Stimulated activated CD4-positive, alpha-beta T cell treated with anti-CD3 and anti-CD28 coated beads, Interleukin-15, amount 100 ng/mL, for 1 hour (primary cell): ENCODE measurements at regions not wholly inside any gene's neighbourhood (a gene's known extent, or its start where the extent isn't known, plus 50 kb on each side); places are given as distances from the start of the nearest gene placed in this dataset.
"Not testable (repeated sequence)": the region's sequence is repeated elsewhere in the genome, so short reads cannot be mapped to it uniquely, and the experiment has no call there.

Source experiments
- DNase-seq, 2 donors: peaks; one replicate each; pipeline ENCODE4 v3.0.0-alpha.2; 2020; ENCODE audit warnings: low read depth in 1 of 2, low spot score in 1 of 2

DNA sequence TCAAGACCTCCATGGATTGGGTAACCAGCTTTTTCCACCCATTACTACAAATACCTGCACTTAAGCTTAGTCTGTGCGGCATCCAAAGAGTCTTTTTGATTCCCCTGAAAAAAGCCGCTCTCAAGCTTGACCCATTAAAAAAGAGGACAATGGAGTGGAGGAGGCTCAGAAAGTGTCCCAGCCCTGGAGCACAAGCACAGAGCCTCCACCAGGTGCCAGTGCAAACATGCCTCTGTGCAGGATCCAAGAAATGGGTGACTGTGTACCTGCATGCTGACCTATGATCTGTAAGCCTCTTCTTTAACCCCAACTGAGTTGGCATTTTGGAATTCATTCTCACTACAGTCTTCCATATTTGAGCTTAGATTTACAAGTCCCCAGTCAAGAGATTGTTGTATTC, 168.3 kb upstream of the TLE4 start:
- DNase-seq, result no peak

DNA sequence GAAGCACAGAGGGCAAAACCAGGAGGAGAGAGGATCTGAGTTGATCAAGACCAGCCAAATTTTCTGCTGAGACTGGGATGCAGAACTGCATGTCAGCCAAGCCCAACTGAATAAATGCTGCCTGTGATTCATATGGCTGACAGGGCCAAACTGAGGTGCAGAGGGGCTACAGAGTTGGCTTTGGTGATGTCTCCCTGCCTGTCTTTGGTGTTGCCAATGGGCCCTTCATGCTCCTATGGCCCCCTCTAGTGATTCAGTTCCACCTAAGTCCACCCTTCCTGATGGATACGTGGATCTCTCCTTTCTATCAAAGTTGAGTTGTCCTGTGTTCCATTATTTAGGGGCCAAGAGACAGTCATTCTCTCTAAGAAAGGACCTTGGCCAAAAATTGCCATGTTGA, 163.6 kb upstream of the TLE4 start:
- no peak for DNase-seq

DNA sequence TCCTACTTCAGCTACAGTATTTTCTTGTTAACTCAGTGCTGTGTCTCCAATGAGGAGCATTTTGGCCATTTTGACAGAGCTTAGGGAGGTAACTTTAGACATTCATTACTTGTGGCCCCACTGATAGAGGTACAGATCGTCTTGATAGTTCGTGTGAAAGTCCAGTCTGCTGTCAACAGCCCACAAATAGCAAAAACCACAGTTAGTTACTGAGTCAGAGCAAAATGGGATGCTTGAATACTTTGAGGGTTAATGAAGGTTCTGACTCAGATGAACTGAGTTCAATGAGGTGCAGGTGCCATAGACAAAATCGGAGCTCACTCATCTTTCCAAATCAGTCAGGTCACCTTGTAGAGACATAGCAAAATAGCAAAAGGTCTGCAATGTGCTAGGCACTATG, 163.1 kb upstream of the TLE4 start:
- DNase-seq, result no peak

DNA sequence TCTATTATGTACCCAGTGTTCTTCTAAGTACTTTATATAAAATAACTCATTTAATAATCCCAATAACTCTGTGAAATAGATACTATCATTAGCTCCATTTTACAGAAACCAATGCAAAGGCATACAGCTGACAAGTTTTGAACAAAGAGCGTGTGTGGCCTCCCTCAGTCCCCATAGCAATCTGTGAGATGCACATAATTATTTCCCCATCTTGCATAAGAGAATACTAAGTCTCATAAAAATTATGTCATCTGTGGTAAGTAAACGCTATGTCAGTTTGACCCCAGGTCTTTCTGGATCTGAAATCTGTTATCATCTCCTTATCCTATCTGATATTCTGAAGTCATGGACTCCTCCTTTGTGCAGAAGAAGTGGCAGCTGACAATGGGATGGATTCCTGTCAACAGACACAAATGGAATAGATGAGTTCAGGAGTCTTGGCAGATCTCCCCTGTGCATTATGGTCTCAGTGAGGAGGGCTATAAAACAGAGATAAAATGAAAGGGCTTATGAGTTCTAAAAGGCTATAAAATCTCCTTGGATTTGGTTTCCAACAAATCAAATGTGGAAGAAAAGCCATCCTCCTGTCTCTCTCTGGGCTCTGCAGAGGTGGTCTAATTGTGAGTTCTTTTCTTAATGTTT, 162.5 kb upstream of the TLE4 start:
- DNase-seq, result no peak

DNA sequence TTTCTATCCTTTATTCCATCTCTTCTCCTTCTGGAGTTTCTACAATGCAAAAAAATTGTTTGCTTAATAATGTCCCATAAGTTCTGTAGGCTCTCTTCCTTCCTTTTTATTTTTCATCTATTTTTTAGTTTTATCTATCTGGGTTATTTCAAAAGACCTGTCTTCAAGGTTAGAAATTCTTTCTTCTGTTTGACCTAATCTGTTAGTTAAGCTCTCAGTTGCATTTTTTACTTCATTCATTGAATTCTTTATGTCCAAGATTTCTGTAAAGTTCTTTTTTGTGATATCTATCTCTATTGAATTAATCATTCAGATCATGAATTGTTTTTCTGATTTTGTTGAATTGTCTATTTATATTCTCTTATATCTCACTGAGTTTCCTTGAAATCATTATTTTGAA, 145.9 kb upstream of the TLE4 start:
- no peak for DNase-seq

DNA sequence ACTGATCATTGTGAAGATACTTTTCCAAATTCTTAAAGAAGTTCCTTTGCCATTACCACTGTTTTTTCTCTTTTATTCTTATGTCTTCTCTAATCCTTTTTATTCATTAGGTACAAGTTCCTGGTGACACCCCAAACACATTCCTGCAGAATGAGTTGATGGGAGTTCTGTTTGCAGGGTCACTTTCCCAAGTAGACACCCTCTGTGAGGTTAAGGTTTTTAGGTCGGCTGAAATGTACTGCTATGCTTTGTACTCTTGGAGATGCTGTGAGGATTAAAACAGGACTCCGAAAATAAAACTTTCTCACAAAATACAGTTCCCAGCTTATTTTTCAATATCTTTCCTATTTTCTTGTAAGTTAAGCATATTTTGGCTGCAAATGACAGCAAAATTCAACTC, 143.3 kb upstream of the TLE4 start:
- no peak for DNase-seq

DNA sequence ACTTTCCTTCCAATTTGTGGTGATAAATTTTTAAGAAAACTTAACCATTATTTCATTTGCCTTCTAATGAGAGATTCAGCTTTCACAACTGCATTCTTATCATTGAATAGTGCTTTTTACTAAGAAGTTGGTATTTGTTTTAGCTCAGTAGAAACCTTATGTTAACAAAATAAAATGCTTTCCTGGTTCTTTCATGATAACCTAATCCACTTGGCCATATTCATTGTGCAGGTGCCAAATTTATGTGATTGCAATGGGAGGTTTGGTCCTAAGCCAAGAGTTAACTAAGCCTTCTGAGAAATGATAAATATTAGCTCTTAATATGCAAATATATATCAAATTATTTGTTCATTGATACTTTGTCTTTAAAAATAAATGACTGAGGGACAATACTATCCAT, 141.1 kb upstream of the TLE4 start:
- DNase-seq, result no peak

DNA sequence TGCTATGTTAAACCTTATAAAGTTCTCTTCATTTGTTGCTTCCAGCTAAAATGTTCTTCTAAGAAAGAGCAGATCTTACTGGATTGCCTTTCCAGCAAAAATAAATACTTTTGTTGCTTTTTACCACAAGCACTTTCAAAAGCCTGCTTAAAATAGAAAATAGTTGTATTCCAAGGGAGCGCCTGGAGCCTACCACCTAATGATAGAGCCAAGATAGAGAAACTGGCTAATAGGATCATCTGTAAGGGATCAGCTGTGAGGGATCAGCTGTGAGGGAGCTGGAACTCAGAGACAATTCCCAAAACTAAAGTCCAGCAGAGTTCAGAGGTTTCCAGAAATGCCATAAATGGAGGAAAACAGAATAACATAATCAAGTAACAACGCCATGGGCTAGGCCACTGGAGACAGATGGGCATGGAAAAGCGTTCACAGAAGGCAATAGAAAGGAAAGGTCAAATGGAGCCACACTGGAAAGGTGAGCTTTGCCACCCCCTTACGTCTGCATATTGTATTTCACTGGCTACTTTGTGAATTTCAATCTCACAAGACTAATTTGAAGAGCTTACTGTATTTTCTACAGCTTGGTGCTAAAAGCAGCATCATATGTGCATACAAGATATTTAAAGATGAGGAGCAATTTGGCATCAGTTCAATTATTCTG, 140.6 kb upstream of the TLE4 start:
- no peak for DNase-seq

DNA sequence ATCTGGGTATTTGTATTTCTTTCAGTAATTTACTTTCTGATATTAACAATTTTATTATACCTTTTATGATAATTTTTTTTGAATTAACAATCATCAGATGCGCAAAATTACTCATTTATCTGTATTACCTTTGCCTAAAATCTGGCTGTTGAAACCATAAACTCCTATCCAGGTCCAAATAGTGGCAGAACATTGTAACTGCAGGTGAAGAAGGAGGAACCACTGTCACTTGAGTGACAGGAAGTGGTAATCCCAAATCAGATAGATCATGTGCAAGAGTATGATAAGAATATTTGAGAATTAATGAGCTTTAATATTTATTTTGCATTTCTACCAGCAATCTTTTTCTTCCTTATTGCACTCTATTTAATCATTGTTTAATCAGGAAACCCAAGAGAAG, 139.3 kb upstream of the TLE4 start:
- no peak for DNase-seq

DNA sequence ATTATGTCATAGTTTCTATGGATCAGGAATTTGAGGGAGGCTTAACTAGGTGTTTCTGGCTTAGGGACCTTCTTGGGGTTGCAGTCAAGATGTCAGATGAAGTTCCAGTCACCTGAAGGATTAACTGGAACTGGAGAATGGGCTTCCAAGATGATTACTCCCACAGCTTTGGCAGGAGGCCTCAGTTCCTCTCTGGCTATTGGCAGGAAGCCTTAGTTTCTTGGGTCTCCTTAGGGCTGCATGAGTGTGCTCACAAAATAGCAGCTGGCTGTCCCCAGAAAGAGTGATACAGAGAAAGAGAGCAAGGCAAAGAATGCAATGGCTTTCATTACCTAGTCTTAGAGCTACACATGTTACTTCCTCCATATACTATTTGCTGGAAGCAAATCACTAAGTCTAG, 138.1 kb upstream of the TLE4 start:
- no peak for DNase-seq

DNA sequence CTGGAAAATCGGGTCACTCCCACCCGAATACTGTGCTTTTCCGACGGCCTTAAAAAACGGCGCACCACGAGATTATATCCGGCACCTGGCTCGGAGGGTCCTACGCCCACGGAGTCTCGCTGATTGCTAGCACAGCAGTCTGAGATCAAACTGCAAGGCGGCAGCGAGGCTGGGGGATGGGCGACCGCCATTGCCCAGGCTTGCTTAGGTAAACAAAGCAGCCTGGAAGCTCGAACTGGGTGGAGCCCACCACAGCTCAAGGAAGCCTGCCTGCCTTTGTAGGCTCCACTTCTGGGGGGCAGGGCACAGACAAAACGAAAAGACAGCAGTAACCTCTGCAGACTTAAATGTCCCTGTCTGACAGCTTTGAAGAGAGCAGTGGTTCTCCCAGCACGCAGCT, 132.5 kb upstream of the TLE4 start:
- DNase-seq, result not testable (repeated sequence)

DNA sequence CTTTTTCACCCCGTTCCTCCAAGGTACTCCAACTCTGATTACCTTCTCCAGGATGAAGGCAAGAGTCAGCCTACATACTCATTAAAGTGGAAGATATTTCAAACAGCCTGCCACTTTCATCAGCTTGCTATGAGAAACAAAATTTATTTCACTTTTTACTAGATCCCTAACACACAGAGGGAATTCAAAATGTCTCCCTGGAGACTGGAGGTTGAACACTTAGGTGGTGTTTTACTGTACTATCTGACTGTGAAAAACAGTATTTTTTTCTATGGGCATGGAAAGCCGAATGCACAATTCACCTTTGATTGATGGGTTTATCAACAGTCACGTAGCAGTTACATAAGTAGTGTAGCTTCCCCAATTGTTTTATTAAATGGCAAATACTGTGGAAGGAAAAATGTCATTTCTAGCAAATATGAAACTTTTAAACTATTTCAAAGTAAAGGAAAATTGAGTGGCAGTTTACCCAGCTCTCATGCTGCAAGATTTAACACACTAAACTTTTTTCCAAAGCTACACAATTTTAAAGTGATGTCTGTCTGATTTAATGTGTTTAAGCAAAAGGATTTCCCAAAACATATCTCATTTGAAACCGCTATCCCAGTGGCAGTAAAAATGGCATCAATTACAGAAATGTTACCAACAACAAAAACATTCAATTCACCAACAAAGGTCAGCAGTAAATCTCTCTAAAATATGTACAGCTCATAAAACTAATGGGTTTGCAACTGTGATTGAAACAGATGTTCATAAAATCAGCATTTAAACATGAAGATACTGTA, 125.0 kb upstream of the TLE4 start:
- no peak for DNase-seq

DNA sequence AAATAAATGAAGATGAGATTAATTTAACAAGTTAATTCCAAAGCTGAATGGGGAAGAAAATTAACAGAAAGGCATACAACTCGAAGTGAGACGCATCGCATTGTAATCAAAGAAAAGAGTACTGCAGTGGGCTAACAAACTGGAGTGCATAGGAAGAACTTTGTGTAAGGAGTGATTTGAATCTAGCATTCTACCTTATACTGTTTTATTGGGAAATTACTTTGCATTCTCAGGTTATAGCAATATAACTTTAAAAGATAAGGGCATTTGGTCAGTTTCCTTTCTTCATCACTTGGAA, 124.5 kb upstream of the TLE4 start:
- no peak for DNase-seq

DNA sequence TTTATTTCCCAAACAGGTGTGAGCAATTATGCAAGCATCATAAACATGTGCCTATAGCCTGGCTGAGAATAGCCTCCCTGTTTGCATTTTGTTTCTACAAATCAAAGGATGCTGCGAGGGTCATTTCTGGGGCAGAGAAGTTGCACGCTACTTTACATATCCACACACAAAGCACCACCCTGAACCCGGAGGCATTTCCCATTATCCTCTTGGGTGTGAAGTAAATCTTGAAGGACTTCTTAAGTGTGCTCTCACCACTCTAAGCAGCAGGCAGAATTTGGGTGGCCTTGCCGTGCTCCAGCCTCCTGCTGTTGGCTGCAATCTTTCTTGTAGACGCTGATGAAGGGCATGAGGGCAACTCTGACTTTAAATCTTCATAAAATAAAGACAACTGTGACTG, 124.0 kb upstream of the TLE4 start:
- no peak for DNase-seq

DNA sequence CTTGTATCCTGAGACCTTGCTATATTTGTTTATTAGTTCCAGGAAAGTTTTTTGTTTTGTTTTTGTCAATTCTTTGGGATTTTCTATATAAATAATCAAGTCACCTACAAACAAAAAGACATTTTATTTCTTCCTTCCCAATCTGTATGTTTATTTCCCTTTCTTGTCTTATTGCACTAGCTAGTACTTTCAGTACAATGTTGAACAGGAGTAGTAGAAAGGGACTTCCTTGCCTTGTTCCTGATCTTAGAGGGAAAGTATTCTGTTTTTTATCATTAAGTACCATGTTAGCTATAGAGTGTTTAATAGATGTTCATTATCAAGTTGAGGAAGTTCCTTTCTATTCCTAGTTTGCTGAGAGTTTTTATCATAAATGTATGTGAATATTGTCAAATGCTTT, 119.5 kb upstream of the TLE4 start:
- DNase-seq, result no peak

DNA sequence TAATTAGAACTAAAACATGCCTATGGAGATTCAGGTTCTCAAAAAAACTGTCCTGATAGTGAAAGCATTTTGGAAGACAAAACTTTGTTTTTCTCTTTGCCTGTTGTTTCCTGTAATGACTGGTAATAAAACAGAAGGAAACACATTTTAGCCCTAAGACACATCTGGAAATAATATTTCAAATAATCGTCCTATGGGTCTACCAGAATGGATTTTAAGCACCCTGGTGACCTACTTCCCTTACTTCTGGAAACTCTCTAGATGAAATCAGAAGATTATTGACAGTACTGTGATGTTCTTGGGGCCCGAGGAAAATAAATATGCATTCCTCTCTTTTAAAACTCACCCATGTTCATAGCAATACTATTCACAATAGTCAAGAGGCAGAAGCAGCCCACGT, 110.1 kb upstream of the TLE4 start:
- no peak for DNase-seq

DNA sequence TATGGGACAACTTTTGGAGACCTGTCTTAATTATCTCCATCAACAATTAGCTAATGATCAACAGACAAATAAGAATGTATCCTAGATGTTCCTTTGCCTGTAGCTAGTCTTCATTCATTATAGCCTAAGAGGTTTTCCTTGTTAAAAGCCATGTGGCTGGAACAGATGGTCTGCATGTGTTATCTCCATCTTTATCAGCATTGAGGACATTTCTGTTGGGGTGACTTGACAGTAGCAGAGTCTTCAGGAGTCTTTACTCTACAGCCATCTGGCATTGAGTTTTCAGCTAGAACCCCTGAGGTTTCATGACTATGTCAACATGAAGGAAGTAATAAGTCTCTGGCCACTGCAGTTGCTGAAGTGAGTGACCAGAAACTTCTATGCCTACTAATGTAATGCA, 106.6 kb upstream of the TLE4 start:
- no peak for DNase-seq

DNA sequence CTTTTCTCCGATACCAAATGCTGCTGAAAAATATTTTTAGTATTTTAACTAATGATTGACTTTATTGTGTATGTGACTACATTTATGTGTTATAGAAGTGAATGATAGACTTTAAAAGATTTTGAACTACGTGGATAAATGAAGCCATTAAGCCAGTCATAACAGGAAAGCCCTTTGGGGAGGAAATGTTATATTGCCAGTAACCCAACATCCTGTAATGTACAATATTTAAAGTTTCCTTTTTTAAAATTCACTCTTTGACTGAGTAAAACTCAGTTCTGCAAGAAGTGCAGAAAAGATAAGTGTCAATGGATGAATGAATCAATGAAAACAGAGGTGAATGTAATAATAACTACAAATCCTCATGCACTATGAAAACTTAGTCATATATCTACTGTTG, 102.6 kb upstream of the TLE4 start:
- DNase-seq, result no peak

DNA sequence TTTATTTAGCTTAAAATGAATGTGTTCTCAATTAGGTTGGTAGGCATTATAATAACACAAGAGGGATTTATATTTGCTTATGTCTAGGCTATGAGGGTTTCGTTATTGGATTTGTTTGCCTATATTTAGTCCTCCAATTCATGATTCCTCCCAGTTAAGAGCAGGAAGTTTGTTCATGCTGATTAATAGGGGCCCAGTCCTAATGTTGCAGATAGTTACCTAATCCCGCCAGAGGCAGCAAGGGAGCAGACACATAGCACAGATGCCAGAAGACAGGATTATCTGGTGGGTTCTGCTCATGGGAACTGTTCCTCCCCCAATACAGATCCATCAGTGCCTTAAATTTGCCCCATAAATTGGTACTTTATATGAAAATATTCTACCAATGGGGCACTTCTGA, 100.8 kb upstream of the TLE4 start:
- DNase-seq, result no peak

DNA sequence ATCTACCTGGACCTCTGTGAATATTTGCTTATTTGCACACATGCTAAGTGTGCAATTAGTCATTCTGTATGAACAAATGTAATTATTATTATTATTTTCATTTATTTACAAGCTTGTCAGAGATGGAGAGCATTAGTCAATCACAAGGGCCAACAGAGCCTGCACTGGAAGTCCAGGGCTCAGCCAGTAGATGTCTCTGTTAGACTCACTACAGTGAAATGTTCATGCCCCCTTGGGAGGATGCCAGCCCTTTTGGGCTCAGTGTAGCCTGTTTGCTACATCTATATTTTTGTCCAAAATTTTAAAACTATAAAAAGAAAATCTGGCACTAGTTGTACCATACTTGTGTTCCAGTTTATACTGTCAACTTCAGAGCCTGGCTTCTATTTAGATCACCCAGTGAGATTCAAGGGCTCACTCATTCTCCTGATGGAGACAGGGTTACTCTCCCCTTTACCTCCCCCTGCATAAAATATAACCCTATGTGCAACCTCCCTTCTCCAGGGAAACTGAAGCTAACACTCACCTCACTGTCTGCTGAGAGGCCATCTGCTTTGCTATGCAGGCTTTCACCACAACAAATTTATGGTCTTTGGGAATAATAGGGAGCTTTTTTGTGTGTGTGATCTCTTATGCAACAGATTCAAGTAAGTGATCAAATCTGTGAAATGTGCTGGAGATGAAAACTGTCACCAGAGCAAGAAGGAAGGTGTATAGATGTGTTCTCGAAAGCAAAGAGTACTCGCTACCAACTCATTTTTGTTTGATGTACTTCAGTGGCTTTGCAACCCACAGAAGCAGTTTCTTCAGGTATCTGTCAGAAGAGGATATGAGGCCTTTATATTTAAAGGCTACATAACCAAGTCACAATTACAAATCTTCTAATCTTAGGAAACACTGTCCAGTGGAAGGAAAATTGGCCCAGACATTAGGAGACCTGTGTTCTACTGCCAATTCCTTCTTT, 99.9 kb upstream of the TLE4 start:
- DNase-seq, result no peak

DNA sequence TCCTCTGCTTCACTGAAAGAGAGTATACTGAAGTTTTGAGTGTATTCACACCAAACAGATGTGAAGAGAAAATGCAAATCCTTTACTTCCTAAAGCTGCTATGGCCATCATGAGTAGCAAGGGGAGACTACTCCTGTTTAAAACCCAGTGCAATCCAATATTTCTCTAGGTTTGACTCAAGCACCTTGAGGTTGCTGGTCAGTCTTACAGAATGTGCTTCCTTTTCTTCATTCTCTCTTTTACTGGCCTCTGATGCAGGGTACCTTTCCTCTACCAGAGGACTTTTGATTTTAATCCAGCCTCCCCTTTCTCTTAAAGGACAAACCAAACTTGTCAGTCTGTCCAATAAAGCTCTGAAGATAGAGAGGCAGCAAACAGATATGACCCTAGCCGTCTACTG, 98.1 kb upstream of the TLE4 start:
- DNase-seq, result no peak
